ENCODE measurements at regions not wholly inside any gene's neighbourhood (a gene's known extent, or its start where the extent isn't known, plus 50 kb on each side); places are given as distances from the start of the nearest gene placed in this dataset.
"Not testable (repeated sequence)": the region's sequence is repeated elsewhere in the genome, so short reads cannot be mapped to it uniquely, and the experiment has no call there.

DNA sequence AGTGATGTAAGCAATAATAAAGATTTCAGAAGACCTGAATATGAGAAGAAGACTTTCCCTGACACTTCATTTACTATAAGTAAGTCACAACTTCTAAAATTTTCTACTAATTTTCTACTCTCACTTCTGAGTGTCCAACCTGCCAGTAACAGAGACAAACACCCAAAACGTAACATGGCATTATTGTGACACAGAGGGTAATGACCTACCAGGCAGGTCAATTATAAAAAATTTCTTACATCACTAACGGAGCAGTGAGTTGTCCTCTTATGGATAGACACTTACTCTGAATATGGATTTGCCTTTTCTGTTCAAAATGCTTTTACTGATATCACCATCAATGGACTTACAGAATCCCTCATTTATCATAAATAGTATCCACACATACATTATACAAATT is 405.9 kb upstream of the MAGEB16 start:
- no peak for DNase-seq (ENCODE audit: low spot score)

GRCh38 chrX:35406386-35406785 is 391.8 kb upstream of the MAGEB16 start:
- no peak for DNase-seq (ENCODE audit: low spot score)

GRCh38 chrX:35416782-35417181 is 381.4 kb upstream of the MAGEB16 start:
- DNase-seq (ENCODE audit: low spot score), result no peak

DNA sequence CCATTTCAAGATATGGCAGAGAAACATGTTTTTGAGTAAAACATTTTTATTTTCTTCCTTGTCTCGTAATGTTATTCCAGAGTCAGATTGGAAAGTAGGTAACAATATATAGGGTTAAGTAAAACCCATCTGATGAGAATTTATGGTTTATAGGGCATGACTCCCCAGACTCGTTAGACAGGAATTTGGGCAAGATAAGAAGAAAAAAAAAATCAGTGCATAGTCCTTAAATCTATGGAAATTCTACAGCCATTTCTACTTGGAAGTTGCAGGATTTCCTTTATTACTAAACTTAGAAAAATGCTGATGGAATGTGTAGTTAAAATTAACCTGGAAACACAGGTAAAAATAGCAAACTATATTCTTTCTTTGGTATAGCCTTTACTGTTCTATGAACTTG is 366.1 kb upstream of the MAGEB16 start:
- no peak for DNase-seq (ENCODE audit: low spot score)

- DNase-seq (ENCODE audit: low spot score), result no peak
These were observed 359.0 kb upstream of the MAGEB16 start for GRCh38 chrX:35439034-35439660.

GRCh38 chrX:35439692-35440091 is 358.4 kb upstream of the MAGEB16 start:
- no peak for DNase-seq (ENCODE audit: low spot score)

DNA sequence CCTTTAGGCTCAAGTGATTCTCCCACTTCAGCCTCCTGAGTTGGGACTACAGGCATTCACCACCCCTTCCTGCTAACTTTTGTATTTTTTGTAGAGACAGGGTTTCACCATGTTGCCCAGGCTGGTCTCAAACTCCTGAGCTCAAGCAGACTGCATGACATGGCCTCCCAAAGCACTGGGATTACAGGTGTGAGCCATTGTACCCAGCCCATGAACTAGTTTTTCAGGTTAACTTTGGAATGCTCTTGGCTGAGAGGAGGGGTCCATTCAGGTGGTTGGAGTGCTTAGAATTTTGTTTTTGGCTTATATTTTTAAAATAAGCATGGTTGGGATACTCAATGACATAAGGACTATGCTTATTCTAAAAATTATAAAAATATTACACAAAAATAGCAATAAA is 355.7 kb upstream of the MAGEB16 start:
- no peak for DNase-seq (ENCODE audit: low spot score)

GRCh38 chrX:35443091-35443582 is 355.0 kb upstream of the MAGEB16 start:
- not testable (repeated sequence) for DNase-seq (ENCODE audit: low spot score)

- DNase-seq (ENCODE audit: low spot score), result no peak
These were observed 353.3 kb upstream of the MAGEB16 start for GRCh38 chrX:35444671-35445355.

DNA sequence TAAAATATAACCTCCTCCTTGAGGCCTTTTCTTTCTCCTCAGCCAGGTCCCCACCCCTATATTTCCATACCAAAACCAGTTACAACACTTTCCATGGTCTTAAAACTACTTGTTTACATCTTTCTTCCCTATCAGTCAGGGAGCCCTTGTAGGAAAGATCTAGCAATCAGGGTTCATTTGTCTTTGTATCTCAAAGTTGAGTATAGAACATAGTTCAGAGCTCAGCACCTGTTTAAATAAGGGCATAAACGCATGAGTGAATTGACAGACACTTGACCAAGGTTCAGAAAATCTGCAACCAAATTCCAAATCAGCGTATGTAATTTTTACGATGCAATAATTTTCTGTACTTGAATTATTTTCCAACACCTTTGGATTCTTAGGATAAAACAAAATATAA is 352.2 kb upstream of the MAGEB16 start:
- DNase-seq (ENCODE audit: low spot score), result no peak

DNA sequence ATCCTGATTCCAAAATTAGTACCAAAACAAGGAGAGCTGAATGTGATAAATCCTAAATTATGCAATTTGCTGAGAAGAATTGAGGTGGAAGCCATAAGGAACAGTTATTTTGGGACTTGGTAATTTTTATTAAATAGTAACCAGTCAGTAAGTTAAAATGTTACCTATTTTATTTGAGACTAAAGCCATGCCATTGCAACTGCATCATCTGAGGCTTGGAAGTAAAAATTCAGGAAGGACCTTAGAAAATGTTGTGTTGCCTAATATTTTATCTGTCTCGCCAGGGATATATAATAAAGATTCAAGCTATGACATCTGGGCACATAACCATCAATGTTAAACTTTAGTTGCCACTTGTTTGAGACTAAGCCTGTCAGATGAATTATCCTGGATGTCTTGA is 341.3 kb upstream of the MAGEB16 start:
- no peak for DNase-seq (ENCODE audit: low spot score)

GRCh38 chrX:35458142-35458541 is 340.0 kb upstream of the MAGEB16 start:
- no peak for DNase-seq (ENCODE audit: low spot score)

DNA sequence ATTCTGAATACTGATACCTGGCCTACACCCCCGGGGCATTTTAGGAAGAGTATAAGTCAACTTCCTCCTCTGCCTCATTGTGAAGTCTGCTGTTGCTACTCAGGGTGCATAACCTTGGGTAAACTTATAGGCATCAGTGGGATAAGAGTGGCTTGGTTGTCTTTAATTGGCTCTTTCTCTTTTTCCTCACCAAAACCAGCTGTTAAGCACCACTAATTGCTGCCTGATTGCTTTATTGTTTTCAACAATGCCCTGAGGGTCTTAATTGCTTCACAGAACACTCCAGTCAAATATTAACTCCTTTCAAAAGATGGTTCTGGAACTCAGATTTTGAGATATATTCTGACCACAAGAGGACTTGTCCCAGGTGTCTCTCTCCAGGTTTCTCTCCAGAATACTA is 337.0 kb upstream of the MAGEB16 start:
- no peak for DNase-seq (ENCODE audit: low spot score)

DNA sequence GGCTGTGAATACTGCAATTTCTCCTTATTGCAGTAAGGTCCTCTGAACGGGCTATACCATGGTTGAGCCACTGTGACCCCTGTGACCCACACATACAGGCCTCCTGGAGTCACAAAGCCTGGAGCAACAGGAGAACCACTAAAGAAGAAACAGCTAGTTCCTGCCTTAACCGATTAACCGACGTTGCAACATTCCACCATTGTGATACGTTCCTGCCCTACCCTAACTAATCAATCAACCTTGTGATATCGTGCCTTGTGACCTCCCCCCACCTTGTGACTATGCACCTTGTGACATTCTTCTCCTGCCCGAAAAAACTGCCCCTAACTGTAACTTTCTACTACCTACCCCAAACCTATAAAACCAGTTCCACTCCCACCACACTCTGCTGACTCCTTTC is 301.5 kb upstream of the MAGEB16 start:
- DNase-seq (ENCODE audit: low spot score), result not testable (repeated sequence)

- DNase-seq (ENCODE audit: low spot score), result not testable (repeated sequence)
These were observed 300.7 kb upstream of the MAGEB16 start for GRCh38 chrX:35497453-35497852.

DNA sequence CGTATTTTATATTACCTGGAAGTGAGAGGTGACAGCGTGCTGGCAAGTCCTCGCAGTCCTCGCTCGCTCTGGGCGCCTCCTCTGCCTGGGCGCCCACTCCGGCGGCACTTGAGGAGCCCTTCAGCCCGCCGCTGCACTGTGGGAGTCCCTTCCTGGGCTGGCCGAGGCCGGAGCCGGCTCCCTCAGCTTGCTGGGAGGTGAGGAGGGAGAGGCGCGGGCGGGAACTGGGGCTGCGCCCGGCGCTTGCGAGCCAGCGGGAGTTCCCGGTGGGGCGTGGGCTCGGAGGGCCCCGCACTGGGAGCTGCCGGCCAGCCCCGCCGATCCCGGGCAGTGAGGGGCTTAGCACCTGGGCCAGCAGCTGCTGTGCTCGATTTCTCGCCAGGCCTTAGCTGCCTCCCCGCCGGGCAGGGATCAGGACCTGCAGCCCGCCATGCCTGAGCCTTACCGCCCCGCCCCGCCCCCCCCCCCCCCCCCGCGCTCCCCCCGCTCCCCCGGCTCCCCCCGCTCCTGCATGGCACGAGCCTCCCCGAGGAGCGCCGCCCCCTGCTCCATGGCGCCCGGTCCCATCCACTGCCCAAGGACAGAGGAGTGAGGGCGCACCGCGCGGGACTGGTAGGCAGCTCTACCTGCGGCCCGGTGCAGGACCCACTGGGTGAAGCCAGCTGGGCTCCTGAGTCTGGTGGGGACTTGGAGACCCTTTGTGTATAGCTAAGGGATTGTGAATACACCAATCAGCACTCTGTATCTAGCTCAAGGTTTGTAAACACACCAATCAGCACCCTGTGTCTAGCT is 298.9 kb upstream of the MAGEB16 start:
- DNase-seq (ENCODE audit: low spot score), result no peak

DNA sequence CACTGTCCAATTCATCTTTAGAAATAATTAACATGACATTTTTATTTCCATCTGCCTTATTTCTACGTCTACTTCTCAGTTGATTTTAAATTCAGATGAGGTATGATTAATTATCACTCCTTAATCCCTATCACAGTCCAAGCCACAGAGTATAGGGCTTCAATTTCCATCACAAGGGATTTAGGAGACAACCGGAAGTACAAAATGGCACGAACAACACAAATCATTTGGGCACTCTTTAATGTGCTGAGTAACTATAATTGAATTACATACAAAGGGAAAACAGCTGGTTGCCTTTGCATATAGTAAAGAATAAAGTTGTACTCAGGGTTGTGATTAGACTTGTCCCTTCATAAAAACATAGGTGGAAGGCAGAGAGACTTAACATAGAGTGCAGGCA is 290.4 kb upstream of the MAGEB16 start:
- DNase-seq (ENCODE audit: low spot score), result no peak

GRCh38 chrX:35548003-35548402 is 250.1 kb upstream of the MAGEB16 start:
- DNase-seq (ENCODE audit: low spot score), result not testable (repeated sequence)

GRCh38 chrX:35557916-35558315 is 240.2 kb upstream of the MAGEB16 start:
- no peak for DNase-seq (ENCODE audit: low spot score)

- no peak for DNase-seq (ENCODE audit: low spot score)
These were observed 236.2 kb upstream of the MAGEB16 start for GRCh38 chrX:35561985-35562384.

DNA sequence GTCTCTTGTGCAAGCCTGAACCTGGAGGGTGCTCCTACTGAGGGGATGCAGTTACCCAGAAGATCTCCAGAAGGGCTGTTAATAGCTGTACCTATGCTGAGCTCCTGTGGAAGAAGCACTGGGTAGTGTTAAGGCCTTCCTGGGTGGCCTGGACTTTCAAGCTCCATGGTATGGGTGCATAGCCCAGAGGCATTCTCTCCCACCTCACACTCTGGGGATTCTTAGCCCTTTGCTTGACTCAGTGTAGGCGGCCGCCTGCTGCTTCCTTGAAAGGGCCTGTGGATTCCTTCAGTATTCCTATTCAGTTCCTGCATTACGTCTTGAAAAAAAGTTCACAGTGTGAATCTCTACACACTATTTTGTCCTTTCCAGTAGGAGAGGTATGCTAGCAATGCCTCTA is 235.7 kb upstream of the MAGEB16 start:
- no peak for DNase-seq (ENCODE audit: low spot score)

- no peak for DNase-seq (ENCODE audit: low spot score)
These were observed 207.9 kb upstream of the MAGEB16 start for GRCh38 chrX:35590210-35590609.

DNA sequence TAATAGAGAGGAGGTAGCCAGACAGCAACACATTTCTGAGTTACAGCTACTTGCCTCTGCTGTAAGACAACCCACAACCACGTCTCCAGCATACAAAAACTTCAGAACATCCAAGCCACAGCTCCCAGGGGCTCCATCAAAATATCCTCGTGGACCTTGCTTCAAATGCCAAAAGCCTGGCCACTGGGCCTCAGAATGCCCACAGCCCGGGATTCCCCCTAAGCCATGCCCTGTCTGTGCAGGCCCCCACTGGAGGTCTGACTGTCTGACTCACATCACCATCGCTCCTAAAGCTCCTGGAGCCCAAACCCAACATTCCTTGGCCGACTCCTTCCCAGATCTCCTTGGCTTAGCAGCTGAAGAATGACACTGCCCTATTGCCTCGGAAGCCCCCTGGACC is 186.6 kb upstream of the MAGEB16 start:
- not testable (repeated sequence) for DNase-seq (ENCODE audit: low spot score)
